ENCODE measurements at regions not wholly inside any gene's neighbourhood (a gene's known extent, or its start where the extent isn't known, plus 50 kb on each side); places are given as distances from the start of the nearest gene placed in this dataset.

DNA sequence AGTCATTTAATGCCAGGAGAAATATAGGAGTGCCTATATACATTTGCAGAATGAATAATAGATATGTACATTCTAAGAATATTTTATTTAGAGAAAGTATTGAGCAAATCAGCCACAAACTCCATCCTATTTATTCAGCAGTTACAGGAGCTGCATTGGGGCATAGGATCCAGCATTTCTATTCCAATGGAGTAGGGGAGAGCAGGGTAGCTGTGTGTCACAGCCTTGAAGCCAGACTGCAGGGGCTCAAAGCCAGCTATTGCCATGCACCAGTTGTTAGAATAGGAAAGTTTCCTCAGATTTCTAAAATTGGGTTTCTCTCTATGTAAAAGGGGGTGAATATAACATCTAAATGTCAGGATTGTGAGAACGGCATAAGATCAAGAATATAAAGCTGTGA lies 116.8 kb upstream of the MYO3A start:
- Histone ChIP-seq H3K27ac (no peak overlapping the region), H3K4me1 (no peaks in the 10 kb centered on the region), H3K27me3 (no peaks in the 10 kb centered on the region), H3K4me3 (no peak overlapping the region), H3K9me3 (no peaks in the 10 kb centered on the region), H3K36me3 (no peaks in the 10 kb centered on the region)
- no peak for DNase-seq
- no peak for ATAC-seq
- intact Hi-C loops (cut with DNase I): no loop called here
- no peak for TF ChIP-seq CTCF (IDR thresholded peaks at IDR 0.05)

DNA sequence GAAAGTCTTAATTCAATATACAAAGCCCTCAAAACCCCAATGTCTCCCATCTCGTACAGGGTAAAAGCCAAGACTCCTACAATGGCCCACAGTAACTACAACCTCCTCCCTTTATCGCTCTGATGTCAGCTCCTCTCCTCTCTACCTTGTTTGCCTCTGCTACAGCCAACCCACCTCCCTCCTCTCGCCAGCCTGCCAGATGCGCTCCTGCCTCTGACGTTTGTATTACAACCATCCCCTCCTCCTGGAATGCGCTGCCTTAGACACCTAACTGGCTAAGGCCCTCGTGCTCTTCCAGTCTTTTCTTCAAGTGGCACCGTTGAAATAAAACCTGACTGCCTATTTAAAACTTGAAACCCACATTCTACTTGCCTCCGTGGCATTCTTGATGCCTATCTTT lies 115.3 kb upstream of the MYO3A start:
- no peak for TF ChIP-seq CTCF (IDR thresholded peaks at IDR 0.05)
- Histone ChIP-seq H3K27me3 (no peaks in the 10 kb centered on the region), H3K4me1 (no peaks in the 10 kb centered on the region), H3K4me3 (no peak overlapping the region), H3K36me3 (no peaks in the 10 kb centered on the region), H3K27ac (no peak overlapping the region), H3K9me3 (no peaks in the 10 kb centered on the region)
- DNase-seq: no peak
- ATAC-seq: no peak
- intact Hi-C loops (cut with DNase I): no loop called here

DNA sequence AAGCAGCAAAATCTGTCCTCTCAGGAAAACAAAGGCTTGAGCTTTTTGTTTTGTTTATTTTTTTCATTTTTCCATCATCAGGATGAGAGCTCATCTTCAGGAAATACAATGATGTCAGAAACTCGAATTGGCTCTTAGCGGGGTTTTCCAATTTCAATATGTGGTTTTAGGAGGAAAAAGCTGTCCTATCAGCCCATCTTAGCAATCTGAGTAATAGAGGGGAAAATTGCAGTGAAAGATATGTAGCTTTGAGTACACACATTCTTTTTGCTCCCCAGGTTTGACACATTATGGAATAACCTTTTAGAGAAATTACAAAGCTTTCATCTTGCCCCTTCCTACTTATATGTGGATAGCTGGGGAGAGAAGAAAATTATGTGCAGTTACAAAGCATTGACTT lies 113.6 kb upstream of the MYO3A start:
- H3K27ac ChIP-seq: no peak overlapping the region
- intact Hi-C loops (cut with DNase I): no loop called here
- H3K9me3 ChIP-seq: no peaks in the 10 kb centered on the region
- H3K4me1 ChIP-seq: no peaks in the 10 kb centered on the region
- ATAC-seq (no peak), DNase-seq (no peak)
- no peak overlapping the region for H3K4me3 ChIP-seq
- H3K27me3 ChIP-seq: no peaks in the 10 kb centered on the region
- TF ChIP-seq CTCF (IDR thresholded peaks at IDR 0.05): no peak
- H3K36me3 ChIP-seq: no peaks in the 10 kb centered on the region

DNA sequence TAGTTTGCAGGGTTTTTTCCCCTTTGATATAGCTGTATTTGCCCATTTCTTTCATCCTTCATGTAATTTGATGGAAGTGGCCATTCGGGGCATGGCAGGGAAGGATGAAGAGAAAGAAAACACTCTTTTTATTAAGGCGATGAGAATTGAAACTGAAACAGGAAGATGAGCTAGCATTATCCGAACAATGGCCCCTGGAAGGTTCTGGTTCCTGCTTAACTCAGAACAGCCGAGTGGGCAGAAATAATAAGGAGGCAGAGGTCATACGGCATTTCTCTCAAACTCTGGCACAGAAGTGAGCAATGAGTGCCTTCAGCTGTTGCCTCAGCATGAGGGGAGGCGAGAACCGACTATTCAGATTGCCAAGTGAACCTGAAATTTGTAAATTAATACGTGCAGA lies 113.2 kb upstream of the MYO3A start:
- peak overlapping the region in 1 of 2 donors; percentile 5 for H3K27ac ChIP-seq
- ATAC-seq (no peak), DNase-seq (no peak)
- H3K27me3 ChIP-seq: no peaks in the 10 kb centered on the region
- no peaks in the 10 kb centered on the region for H3K36me3 ChIP-seq
- H3K4me1 ChIP-seq: no peaks in the 10 kb centered on the region
- TF ChIP-seq CTCF (IDR thresholded peaks at IDR 0.05): no peak
- H3K9me3 ChIP-seq: no peaks in the 10 kb centered on the region
- intact Hi-C loops (cut with DNase I): no loop called here
- no peak overlapping the region for H3K4me3 ChIP-seq

DNA sequence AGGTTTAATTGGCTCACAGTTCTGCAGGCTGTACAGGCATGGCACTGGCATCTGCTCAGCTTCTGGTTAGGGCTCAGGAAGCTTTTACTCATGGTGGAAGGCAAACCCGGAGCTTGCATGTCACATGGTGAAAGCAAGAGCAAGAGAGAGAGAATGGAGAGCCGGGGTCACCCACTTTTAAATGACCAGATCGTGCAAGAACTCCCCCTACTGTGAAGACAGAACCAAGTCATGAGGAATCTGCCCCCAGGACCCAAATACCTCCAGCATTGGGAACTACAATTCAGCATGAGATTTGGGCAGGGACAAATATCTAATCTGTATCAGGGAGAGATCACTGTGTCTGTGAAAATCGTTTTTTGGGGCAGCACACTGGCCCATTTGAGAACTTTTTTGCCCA lies 110.0 kb upstream of the MYO3A start:
- no peak overlapping the region for H3K4me3 ChIP-seq
- TF ChIP-seq CTCF (IDR thresholded peaks at IDR 0.05): no peak
- ATAC-seq (no peak), DNase-seq (no peak)
- intact Hi-C loops (cut with DNase I): no loop called here
- H3K27ac ChIP-seq: no peak overlapping the region
- H3K36me3 ChIP-seq: no peaks in the 10 kb centered on the region
- no peaks in the 10 kb centered on the region for H3K4me1 ChIP-seq
- no peaks in the 10 kb centered on the region for H3K27me3 ChIP-seq
- no peaks in the 10 kb centered on the region for H3K9me3 ChIP-seq
